ENCODE measurements at regions not wholly inside any gene's neighbourhood (a gene's known extent, or its start where the extent isn't known, plus 50 kb on each side); places are given as distances from the start of the nearest gene placed in this dataset.
"Not testable (repeated sequence)": the region's sequence is repeated elsewhere in the genome, so short reads cannot be mapped to it uniquely, and the experiment has no call there.

GRCh38 chr4:100034023-100034664 is 84.1 kb upstream of the H2AZ1 start:
- DNase-seq = no peak

DNA sequence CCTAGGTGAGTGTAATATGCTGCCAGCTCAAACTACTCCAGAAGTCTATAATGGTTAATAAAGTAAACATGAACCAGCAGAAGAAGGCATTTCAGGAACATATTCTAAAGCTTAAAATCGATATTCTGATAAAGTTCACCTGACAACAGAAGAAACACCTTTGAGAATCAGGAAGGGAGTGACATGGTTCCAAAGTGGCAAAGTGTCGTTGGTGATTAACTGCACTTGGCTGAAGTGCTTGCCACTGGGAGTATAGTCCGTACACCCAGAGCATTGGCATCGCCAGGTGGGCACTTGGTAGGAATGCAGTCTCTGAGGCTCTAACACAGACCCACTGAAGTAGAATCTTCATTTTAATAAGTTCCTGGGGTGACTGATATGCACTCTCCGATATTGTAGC is 76.0 kb upstream of the H2AZ1 start:
- DNase-seq = no peak

- no peak for DNase-seq
These were observed 73.7 kb upstream of the H2AZ1 start for GRCh38 chr4:100023800-100024199.

DNA sequence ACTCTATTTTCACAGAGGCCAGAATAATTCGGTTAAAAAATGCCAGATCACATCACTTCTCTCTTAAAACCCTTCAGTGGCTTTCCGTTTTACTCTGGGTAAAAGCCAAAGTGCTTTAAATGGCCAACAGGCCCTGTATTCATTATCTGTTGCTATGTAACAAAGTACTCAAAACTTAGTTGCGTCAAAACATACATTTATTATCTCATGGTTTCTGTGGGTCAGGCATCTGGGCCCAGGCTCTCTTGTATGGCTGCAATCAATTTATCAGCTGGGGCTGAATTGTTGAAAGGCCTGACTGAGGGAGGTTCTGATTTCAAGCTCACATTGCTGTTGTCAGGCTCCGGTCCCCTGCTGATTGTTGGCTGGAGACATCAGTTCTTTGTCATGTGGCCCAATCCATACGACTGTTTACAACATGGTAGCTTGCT is 72.7 kb upstream of the H2AZ1 start:
- DNase-seq = no peak

DNA sequence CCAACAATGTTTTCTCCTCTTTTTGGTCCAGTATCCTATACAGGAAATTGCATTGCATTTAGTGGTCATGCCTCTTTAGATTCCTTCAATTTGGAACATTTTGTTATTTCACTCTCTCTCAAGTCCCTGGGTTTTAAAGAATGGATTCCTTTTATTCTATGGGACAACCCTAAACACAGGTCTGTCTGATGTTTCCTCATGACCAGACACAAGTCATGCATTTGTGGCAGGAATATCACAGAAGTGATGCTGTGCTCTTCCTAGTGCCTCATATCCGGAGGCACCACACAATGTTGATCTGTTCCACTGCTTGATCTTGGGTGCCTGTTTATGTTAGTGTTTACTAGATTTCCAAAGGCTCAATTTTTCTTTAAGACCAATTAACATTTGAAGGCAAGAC is 69.7 kb upstream of the H2AZ1 start:
- DNase-seq = no peak

DNA sequence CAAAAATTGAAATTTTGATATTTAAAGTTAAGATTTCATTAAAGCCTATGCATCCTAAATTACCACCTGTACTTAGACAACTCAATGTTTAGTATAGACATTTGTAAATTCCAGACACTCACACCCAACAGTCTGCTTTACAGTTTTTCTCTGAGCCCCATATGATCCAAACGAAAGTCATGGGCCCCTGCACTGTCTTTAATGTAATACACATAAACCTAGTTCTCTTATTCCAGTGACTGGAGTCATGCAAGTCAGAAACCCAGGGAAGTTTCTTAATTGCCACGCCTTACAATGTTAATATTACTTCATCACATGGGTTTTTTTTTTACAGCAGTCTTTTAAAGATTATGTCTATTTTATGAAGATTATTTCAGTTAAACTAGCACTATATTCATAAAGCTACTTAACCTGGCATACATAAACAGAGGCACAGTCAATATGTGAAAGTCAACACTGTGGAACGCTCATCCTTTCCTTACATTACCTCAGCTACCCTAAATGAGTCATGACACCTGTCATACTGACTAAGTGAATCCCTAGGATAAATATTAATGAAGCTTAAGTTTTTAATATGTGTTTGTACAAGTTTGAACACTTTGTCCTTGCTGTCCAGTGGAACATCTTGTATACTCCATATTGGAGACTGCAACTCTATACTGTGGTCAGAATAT is 67.7 kb upstream of the H2AZ1 start:
- no peak for DNase-seq

GRCh38 chr4:100016191-100016590 is 66.1 kb upstream of the H2AZ1 start:
- DNase-seq = no peak

GRCh38 chr4:100014616-100015015 is 64.5 kb upstream of the H2AZ1 start:
- DNase-seq = no peak

- no peak for DNase-seq
These were observed 59.4 kb upstream of the H2AZ1 start for GRCh38 chr4:100009490-100009889.

DNA sequence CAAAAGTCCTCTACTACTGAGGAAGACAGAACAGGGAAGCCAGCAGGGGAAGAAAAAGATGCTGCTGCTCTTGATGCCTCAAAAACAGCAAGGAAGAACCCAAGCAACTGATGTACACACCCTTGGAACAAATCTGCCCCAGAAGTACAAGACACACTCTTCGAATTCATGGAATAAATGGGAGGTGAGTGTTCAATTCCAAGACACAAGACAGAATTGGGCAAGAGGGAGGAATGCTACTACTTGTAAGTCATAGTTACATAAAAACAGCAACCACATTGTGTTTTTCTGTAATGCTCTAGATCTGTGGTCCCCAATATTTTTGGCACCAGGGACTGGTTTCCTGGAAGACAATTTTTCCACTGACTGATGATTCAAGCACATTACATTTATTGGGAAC is 58.0 kb upstream of the H2AZ1 start:
- DNase-seq = no peak

DNA sequence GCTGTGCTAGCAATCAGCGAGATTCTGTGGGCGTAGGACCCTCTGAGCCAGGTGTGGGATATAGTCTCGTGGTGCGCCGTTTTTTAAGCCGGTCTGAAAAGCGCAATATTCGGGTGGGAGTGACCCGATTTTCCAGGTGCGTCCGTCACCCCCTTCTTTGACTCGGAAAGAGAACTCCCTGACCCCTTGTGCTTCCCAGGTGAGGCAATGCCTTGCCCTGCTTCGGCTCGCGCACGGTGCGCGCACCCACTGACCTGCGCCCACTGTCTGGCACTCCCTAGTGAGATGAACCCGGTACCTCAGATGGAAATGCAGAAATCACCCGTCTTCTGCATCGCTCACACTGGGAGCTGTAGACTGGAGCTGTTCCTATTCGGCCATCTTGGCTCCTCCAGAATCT is 56.1 kb upstream of the H2AZ1 start:
- DNase-seq = not testable (repeated sequence)
